ENCODE measurements at regions not wholly inside any gene's neighbourhood (a gene's known extent, or its start where the extent isn't known, plus 50 kb on each side); places are given as distances from the start of the nearest gene placed in this dataset.
"Not testable (repeated sequence)": the region's sequence is repeated elsewhere in the genome, so short reads cannot be mapped to it uniquely, and the experiment has no call there.

DNA sequence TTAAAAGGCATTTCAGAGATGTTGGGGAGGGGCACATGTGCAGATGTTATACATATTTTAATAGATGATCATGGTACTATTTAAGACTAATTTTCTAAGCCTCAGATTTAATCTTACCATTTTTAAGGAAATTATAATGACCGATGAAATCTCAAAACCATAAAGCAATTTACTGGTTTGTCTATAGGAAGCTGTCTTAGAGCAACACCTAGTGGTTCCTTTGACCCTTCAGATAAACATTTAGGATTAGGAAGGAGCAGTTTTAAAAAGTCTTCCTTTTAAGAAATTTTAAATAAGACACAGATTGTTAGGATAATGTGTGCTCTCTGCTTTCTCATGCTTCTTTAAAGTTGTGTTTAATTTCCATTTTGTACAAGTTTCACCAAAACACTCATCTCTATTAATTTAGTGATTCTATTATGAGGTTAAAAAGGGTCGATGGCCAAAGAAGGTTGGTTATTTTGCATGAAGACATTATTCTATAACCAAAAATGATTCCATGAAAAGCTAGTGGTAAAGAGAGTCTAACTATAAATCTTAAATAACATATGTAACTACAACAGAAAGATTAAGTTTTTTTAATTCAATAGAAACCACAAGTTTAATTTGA lies 376.4 kb downstream of the HACE1 start:
- peak; percentile 38 for DNase-seq (ENCODE audit: low read depth, low spot score)
- in situ Hi-C loops (cut with HindIII; ENCODE audit: low pct_unique_long_range_greater_than_20kb, low sequenced_read_pairs): no loop called here

DNA sequence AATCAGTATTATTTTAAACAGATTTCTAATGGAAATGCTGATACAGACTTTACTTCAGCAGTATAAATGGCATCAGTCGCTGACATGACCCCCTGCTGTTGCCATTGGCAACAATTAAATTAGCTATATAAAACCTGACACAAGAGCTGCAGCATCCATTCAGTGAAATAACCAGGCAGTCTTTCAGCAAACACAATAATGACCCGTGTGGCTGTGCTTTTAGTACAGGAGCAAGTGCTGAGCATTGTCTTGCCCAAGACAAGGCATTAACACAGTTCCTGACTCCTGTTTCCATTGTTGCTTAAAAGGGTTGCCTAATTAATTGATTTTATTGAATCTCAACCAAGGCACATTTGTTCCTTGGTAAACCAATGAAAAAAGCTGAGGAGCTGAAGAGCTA lies 382.1 kb downstream of the HACE1 start:
- in situ Hi-C loops (cut with HindIII; ENCODE audit: low pct_unique_long_range_greater_than_20kb, low sequenced_read_pairs): no loop called here
- DNase-seq (ENCODE audit: low read depth, low spot score): no peak

DNA sequence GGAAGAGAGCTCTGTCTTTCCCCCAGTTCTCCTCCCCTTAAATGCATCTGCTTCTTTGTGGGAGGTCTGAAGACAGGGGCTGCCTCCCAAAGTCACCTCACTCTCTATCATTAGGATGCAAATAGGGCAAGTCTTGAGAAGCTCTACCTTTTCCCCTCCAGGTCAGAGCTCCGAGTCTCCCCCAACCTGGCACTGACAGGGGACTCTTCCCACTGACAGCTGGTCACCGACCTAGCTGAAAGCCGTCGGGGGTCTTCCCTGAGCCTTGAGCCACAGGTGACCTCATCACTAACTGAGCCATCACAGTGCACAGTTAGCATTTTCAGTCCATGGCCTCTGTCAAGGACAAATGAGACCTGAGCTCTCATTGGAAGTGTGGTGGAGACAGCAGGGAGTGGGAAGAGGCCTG lies 386.7 kb downstream of the HACE1 start:
- DNase-seq (ENCODE audit: low read depth, low spot score): no peak
- in situ Hi-C loops (cut with HindIII; ENCODE audit: low pct_unique_long_range_greater_than_20kb, low sequenced_read_pairs): no loop called here

DNA sequence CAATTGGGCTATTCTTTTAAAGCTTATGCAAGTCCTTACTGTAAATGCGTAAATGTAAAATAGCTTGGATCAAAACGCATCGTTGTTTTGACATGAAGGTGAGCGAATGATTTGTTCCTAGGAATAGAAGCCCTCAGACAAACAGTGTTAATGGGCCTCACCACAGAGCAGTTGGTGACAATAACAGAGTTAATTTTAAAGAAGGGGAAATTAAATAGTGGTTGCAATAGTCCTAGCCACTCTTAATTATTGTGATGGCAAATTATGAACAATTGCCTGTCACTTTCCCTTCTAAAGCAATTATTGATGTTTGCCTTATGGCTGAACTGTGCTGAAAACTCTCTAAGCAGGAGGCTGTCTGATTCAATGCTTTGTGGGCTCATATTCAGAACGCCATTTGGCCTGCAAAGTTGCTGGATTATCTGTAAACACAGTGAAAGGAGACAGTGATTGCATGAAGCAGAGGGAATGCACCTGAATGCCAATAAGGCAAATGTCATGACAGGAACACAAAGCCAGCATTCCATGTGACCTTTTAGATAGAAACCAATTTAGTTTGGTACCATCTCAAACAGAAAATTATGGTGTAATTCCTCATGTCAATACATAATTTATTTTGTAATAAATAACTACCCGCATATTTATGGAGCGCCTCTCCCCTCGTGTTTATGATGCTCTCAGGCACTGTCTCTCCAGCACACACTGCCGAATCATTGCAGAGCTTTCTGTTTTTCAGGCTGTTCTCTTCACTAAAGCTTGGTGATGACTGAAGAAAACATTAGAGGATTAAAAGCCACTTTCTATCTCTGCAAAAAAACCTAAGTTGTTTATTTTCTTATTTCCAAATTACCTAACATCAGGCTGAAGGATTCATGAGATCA lies 387.5 kb downstream of the HACE1 start:
- DNase-seq (ENCODE audit: low read depth, low spot score): no peak
- in situ Hi-C loops (cut with HindIII; ENCODE audit: low pct_unique_long_range_greater_than_20kb, low sequenced_read_pairs): no loop called here

DNA sequence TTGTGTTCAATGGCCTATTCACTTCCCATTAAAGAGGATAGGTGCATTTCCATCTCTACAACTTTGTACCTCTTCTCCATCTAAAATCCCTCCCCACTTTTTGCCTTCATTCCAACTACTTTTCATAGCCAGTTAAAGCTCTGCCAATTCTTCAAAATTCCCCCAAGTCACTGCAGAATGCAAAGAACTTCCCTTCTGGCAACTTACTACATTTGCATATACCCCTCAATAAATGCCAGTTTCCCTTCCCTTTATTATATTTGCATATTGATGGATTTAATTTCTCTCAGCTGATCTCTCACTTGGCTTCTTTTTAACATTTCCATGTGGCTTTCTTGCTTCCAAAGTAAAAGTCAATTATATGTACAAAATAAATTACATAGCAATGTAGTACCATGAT lies 393.4 kb downstream of the HACE1 start:
- in situ Hi-C loops (cut with HindIII; ENCODE audit: low pct_unique_long_range_greater_than_20kb, low sequenced_read_pairs): no loop called here
- no peak for DNase-seq (ENCODE audit: low read depth, low spot score)

DNA sequence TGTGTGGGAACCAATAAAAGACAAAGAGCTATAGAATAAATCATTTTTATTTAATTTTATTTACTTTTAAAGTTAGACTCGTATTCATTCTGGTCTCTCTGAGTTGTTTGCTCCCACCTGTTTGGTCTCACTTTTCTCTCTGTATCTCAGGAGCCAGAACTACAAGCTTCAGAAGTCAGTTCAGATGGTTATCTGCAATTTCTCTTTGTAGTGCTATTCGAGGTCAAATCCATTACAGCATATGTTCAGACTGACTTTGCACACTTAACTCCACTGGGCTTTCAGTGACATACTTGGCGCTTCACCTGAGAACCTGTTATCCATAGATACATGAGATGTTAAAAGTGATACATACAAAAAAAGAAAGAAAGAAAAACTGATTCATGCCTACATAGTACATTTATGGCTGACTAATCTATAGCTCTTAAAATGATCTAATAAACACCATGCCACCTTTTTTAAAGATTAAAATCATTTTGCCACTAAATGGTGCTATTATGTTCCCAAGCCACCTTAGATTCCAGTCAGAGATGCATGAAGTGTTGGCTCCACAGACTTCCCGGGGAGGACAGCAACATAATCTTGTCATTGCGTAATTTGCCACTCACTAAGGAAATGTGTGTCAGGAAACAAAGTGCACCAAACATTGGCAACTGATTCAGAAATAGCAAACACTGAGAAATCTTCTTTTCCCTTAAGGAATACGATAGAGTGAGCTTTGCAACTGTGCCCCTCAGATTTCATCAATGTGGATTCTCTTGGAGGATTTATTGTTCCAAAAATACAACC lies 396.7 kb downstream of the HACE1 start:
- DNase-seq (ENCODE audit: low read depth, low spot score): no peak
- in situ Hi-C loops (cut with HindIII; ENCODE audit: low pct_unique_long_range_greater_than_20kb, low sequenced_read_pairs): no loop called here

DNA sequence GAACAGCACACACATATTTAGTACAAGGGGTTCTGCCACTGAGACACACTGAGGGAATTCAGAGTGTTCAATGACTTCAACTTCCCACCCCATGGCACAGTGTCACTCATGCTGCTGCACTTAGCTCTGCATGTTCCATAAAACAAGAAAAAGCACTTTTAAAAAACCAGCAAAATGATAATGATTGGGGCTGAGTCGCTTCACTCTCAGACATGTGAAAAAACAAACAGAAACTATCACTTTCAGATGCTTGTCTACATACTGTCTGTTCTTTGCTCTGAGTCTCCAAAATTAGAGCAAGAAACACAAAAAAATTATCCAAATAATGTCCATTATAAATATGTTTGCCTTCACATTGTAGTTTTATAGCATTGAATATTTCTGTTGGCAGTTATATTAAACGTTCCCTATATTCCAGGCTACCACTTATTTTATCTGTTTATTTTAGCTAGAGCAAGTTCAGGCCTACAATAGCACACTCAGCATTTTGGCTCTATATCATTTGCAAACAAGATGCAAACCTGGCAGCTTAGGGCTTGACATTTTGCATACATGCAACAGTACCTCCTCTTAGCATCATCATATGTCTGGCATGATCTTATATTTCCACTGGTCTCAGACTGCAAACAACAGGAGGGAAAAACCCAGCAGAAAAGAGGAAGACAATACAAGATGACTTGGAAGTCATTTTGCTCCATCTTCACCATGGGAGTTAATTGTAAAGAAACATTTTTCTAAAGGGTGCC lies 398.8 kb downstream of the HACE1 start:
- in situ Hi-C loops (cut with HindIII; ENCODE audit: low pct_unique_long_range_greater_than_20kb, low sequenced_read_pairs): no loop called here

DNA sequence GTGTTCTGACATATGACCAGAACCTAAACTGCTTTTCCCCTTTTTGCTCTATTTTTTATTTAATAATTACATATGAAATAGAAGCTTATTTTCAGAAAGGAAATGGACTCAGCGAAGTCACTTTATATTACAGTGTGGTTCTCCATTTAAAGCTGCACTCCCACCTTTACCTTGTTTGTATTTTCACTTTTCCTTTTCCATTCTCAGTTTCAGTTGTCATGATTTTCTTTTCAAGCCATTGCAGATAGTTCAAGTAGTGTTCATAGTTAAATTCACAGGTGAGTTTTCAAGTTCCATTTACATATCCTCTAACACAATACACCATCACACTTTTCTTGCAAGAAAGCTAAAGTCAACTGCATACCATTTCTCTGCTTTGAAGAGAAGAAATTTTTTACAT lies 400.2 kb downstream of the HACE1 start:
- in situ Hi-C loops (cut with HindIII; ENCODE audit: low pct_unique_long_range_greater_than_20kb, low sequenced_read_pairs): no loop called here
- DNase-seq (ENCODE audit: low read depth, low spot score): no peak

More for the DNA sequence above, 398.8 kb downstream of the HACE1 start:
- DNase-seq (ENCODE audit: low read depth, low spot score): no peak

DNA sequence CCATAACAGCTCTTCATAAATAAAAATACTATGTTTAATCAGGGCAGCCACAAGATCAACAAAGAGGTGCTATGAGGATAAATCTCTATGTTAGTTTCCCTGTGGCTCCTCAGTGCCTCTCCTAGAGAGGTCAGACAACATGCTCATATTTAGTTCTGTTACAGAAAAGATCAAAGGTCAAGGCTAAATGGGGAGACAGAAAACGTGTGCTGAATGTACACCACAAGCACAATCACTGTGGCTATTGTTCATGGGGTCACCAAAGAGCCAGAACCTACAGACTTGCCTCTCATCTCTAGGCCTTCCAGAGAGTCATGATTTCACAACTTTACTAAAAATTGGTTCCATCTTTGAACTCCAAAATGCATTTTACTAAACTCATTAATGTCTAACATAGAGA lies 409.8 kb downstream of the HACE1 start:
- in situ Hi-C loops (cut with HindIII; ENCODE audit: low pct_unique_long_range_greater_than_20kb, low sequenced_read_pairs): no loop called here
- DNase-seq (ENCODE audit: low read depth, low spot score): no peak

DNA sequence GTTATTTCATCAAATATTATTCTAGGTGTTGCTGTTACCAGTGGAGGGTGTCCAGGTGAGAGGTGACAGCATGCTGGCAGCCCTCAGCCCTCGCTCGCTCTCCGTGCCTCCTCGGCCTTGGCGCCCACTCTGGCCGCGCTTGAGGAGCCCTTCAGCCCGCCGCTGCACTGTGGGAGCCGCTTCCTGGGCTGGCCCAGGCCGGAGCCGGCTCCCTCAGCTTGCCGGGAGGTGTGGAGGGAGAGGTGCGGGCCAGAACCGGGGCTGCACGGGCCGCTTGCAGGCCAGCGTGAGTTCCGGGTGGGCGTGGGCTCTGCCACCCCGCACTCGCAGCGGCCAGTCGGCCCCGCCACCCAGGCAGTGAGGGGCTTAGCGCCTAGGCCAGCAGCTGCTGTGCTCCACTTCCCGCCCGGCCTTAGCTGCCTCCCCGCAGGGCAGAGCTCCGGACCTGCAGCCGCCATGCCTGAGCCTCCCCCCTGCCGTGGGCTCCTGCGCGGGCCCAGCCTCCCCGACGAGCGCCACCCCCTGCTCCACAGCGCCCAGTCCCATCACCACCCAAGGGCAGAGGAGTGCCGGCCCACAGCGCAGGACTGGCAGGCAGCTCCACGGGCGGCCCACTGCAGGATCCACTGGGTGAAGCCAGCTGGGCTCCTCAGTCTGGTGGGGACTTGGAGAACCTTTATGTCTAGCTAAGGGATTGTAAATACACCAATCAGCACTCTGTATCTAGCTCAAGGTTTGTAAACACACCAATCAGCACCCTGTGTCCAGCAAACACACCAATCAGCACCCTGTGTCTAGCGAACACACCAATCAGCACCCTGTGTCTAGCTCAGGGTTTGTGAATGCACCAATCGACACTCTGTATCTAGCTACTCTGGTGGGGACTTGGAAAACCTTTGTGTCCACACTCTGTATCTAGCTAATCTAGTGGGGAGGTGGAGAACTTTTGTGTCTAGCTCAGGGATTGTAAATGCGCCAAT lies 413.3 kb downstream of the HACE1 start:
- DNase-seq (ENCODE audit: low read depth, low spot score); in situ Hi-C loops (cut with HindIII; ENCODE audit: low pct_unique_long_range_greater_than_20kb, low sequenced_read_pairs): not testable (repeated sequence)

DNA sequence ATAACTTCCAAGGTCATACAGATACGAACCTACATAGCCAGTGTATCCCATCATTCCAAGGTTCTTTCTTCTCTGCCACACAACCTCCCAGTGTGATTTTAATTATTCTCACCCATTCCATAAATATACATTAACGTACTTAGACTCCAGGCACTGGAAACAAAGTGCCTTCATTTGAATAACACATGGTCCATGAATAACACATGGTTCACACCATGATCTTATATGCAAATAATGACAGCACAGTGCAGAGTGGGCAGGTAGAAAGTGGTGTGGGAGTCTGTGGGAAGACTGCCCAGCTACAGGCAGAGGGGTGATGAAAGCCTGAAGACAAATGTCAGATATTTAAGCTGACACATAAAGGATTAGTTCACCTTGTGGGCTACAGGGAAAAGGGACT lies 425.2 kb downstream of the HACE1 start:
- in situ Hi-C loops (cut with HindIII; ENCODE audit: low pct_unique_long_range_greater_than_20kb, low sequenced_read_pairs): no loop called here
- DNase-seq (ENCODE audit: low read depth, low spot score): no peak

DNA sequence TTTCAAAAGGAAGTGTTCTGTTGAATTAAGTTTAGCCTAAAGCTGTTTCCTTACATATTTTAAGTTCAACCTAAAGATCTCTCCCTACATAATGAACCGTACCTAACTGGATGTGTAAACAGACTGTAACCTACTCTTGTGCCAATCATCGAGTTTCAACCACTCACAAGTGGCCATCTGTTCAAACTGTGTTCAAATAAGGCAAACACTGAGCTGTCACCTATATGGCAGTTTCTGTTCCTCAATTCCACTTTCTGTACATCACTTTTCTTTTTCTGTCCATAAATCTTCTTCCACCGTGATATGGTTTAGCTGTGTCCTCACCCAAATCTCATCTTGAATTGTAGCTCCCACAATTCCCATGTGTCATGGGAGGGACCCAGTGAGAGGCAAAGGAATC lies 428.6 kb downstream of the HACE1 start:
- in situ Hi-C loops (cut with HindIII; ENCODE audit: low pct_unique_long_range_greater_than_20kb, low sequenced_read_pairs): no loop called here
- no peak for DNase-seq (ENCODE audit: low read depth, low spot score)

DNA sequence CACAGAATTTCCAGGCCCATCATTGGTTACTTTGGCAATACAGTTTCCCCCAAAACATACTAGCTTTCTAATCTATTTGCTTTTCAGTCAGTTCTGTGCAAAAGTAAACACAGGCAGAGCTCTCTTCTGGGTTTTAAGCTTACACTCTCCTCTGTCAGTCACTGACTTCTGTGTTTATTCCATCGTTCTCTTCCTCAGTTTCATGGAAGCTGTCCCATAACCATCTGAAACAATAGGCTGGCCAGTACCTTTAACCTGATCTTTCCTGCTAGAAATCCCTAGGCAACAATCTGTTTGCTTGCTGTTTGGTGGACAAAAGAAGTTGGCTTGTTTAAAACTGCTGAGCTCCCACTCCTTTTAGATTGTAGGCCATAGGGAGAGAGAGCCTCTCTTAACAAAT lies 431.5 kb downstream of the HACE1 start:
- in situ Hi-C loops (cut with HindIII; ENCODE audit: low pct_unique_long_range_greater_than_20kb, low sequenced_read_pairs): no loop called here
- no peak for DNase-seq (ENCODE audit: low read depth, low spot score)

DNA sequence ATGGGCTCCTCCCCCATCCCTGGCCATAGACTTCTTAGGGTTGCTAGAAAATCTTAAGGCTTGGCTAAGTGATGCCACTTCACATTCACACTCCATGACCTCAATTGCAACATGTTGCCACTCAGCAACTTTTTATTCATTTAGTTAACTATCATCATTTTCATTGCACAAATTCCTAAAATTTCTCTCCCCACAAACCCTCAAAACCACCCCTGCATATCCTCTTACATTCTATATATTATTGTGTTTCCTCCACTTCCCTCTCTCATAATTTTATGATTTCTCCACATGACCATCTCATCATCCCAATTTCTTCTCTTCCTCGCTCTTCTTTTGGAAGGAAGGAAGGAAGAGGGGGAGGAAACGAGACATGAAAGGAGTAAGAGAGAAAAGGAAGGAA lies 436.0 kb downstream of the HACE1 start:
- DNase-seq (ENCODE audit: low read depth, low spot score): no peak
- in situ Hi-C loops (cut with HindIII; ENCODE audit: low pct_unique_long_range_greater_than_20kb, low sequenced_read_pairs): no loop called here

DNA sequence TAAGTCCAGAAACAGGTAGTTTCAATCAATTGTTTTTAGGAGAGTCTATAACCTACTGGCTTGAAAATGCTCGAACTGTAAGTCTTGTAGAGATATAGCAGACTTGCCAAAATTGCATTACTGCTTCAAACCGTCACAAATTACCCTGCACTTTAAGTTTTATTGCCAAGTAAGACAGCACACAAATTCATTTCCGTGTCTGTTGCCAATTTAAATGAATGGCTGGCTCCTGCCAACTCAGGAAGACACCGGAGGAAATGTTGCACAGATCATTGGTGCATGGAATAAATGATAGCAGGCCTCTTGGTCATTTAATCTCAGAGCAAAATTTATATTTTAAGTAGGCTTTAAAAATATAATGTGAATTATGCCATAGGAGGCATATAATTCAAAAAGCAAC lies 438.1 kb downstream of the HACE1 start:
- in situ Hi-C loops (cut with HindIII; ENCODE audit: low pct_unique_long_range_greater_than_20kb, low sequenced_read_pairs): no loop called here

DNA sequence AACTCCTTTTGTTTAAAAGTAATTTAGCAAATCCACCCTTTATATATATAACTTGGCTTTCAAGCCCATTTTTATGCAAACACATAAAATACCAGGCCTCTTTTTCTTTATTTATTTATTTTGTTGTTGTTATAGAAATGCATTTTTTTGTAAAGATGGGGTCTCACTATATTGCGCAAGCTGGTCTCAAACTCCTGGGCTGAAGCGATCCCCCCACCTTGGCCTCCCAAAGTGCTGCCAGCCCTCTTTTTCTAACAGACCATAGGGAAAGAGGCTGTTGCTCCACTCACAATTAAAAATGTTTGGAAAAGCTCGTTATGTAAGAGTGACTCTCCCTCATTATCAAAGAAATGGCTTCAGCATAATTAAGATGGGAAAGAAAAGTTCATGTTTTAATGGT lies 440.9 kb downstream of the HACE1 start:
- in situ Hi-C loops (cut with HindIII; ENCODE audit: low pct_unique_long_range_greater_than_20kb, low sequenced_read_pairs): no loop called here
- DNase-seq (ENCODE audit: low read depth, low spot score): no peak

More for the DNA sequence above, 438.1 kb downstream of the HACE1 start:
- no peak for DNase-seq (ENCODE audit: low read depth, low spot score)

DNA sequence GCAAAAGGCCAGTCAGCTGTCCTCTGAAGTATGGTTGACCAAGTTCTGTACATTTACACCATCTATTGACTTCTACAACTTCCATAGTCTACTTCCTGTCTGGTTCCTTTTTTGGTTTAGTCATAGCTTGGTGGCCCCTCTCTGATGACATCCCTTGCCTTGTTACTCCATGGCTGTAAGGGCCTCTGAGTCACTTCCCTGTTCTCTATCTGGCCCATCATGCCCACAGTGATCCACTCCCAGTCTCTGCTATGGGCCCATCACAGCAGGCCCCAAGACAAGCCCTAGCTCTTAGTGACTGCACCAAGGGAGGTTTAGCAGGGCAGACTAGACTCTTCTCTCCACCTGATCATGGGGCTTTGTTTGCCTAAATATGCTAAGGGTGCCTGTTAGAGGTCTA lies 441.6 kb downstream of the HACE1 start:
- in situ Hi-C loops (cut with HindIII; ENCODE audit: low pct_unique_long_range_greater_than_20kb, low sequenced_read_pairs): no loop called here
- DNase-seq (ENCODE audit: low read depth, low spot score): no peak

Data from SK-MEL-5 (cell line).